ENCODE measurements at regions not wholly inside any gene's neighbourhood (a gene's known extent, or its start where the extent isn't known, plus 50 kb on each side); places are given as distances from the start of the nearest gene placed in this dataset.

- TF ChIP-seq NFIC (IDR thresholded peaks at IDR 0.05) (no peak), CEBPB (IDR thresholded peaks at IDR 0.05) (no peak)
Measured at GRCh38 chr13:44142540-44142867, 231.1 kb upstream of the SERP2 start.
